Subcutaneous abdominal adipose tissue (tissue), 5 donors: ENCODE measurements at regions not wholly inside any gene's neighbourhood (a gene's known extent, or its start where the extent isn't known, plus 50 kb on each side); places are given as distances from the start of the nearest gene placed in this dataset.

Experiments
- H3K27ac ChIP-seq: one replicate; pipeline ENCODE4 v1.7.0; 2013; ENCODE audit warnings: low read depth, mild to moderate bottlenecking, inconsistent platforms, low read length, moderate library complexity
- H3K27me3 ChIP-seq, 5 donors: one replicate each; pipeline ENCODE4 v1.7.0; 2013; ENCODE audit warnings: low read length in 5 of 5, inconsistent platforms in 1 of 5; ENCODE audit not compliant: control insufficient read depth in 5 of 5, insufficient read depth in 4 of 5
- H3K36me3 ChIP-seq, 5 donors: one replicate each; pipeline ENCODE4 v1.7.0; 2013; ENCODE audit warnings: low read length in 5 of 5; ENCODE audit not compliant: control insufficient read depth in 5 of 5, insufficient read depth in 5 of 5
- H3K4me1 ChIP-seq, 5 donors: one replicate each; pipeline ENCODE4 v1.7.0; 2013; ENCODE audit warnings: low read length in 5 of 5, mild to moderate bottlenecking in 3 of 5, moderate library complexity in 1 of 5; ENCODE audit not compliant: control insufficient read depth in 5 of 5, insufficient read depth in 5 of 5
- H3K4me3 ChIP-seq, 5 donors: one replicate each; pipeline ENCODE4 v1.7.0; 2013; ENCODE audit warnings: low read length in 5 of 5, low read depth in 1 of 5
- H3K9ac ChIP-seq, 5 donors: one replicate each; pipeline ENCODE4 v1.7.0; 2013; ENCODE audit warnings: low read length in 5 of 5, mild to moderate bottlenecking in 4 of 5, moderate library complexity in 3 of 5
- H3K9me3 ChIP-seq, 5 donors: one replicate each; pipeline ENCODE4 v1.7.0; 2013; ENCODE audit warnings: low read length in 5 of 5; ENCODE audit not compliant: control insufficient read depth in 5 of 5
- donor health status: healthy.
- donor health status: healthy.
- donor health status: healthy.
- donor health status: healthy.
- donor health status: healthy.

GRCh38 chr4:54482529-54483200, 175.1 kb upstream of the KIT start:
- Histone ChIP-seq H3K27ac (no peak overlapping the region), H3K4me1 (no peaks in the 10 kb centered on the region), H3K9me3 (peaks cover 0 to 15% (median 7%) of the 10 kb centered on the region in 5 donors), H3K36me3 (no peaks in the 10 kb centered on the region), H3K27me3 (no peaks in the 10 kb centered on the region), H3K4me3 (no peak overlapping the region), H3K9ac (no peak overlapping the region)

GRCh38 chr4:54484383-54484782, 173.4 kb upstream of the KIT start:
- Histone ChIP-seq H3K9ac (no peak overlapping the region), H3K9me3 (peaks cover 0 to 10% (median 6%) of the 10 kb centered on the region in 5 donors), H3K4me3 (no peak overlapping the region), H3K36me3 (no peaks in the 10 kb centered on the region), H3K27ac (no peak overlapping the region), H3K4me1 (no peaks in the 10 kb centered on the region), H3K27me3 (no peaks in the 10 kb centered on the region)

DNA sequence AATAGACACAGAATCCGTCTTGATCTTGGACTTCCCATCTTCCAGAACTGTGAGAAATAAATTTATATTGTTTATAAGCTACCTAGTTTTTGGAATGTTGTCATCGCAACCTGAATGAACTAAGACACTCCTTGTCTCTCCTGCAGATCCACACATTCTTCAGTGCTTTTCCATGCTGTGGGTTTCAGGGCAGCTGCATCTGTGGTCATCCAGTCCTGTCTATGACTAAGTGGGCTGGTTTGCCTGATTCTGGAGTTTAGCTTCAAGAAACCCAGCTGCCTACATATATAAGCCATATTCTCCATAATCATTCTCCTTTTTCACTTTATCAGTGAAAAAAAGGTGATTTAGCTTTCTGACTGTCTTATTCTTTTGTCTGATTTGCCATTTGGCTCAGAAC, 170.3 kb upstream of the KIT start:
- H3K36me3 ChIP-seq, result no peaks in the 10 kb centered on the region
- H3K9me3 ChIP-seq, result no peaks in the 10 kb centered on the region
- H3K4me3 ChIP-seq, result no peak overlapping the region
- H3K9ac ChIP-seq, result no peak overlapping the region
- no peaks in the 10 kb centered on the region for H3K27me3 ChIP-seq
- no peak overlapping the region for H3K27ac ChIP-seq
- H3K4me1 ChIP-seq, result no peaks in the 10 kb centered on the region

DNA sequence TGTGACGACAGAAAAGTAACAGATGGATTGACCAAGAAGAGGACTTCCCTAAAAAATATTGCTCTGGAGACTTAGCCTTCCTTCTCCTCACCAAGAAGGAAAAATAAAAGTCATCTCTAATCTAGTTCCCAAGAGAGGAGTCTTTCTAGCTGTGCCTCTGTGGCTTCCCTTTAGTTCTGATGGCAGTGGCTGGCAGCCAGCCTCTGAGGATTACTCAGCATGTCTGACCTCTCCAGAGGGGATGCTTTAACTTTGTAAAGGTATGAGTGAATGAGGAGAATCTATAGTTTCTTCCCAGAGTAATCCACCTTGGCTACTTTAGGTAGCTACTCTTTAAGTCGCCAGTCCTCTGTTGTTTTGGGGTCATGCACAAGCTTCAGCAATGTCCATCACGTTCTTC, 163.9 kb upstream of the KIT start:
- no peaks in the 10 kb centered on the region for H3K27me3 ChIP-seq
- H3K36me3 ChIP-seq, result no peaks in the 10 kb centered on the region
- H3K27ac ChIP-seq, result no peak overlapping the region
- H3K9ac ChIP-seq, result no peak overlapping the region
- H3K4me1 ChIP-seq, result no peaks in the 10 kb centered on the region
- no peak overlapping the region for H3K4me3 ChIP-seq
- no peaks in the 10 kb centered on the region for H3K9me3 ChIP-seq

DNA sequence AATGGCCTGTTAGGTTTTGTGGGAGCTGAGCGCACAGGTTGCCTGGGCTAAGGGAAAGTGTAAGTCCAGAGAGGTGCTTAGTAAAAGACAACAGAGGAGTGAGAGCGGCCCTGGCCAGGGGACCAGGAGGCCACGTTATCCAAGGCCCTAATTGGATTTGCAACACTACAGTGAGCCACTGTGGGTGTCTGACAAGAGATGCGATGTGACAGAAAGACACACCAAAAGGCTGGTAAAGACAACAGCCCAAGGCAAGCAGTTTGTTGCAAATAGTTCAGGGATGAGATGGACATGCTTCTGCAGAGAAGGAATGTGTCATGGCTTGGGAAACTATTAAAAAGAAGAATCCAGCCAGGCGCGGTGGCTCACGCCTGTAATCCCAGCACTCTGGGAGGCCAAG, 162.7 kb upstream of the KIT start:
- no peak overlapping the region for H3K27ac ChIP-seq
- H3K9me3 ChIP-seq, result no peaks in the 10 kb centered on the region
- no peaks in the 10 kb centered on the region for H3K36me3 ChIP-seq
- no peak overlapping the region for H3K9ac ChIP-seq
- no peak overlapping the region for H3K4me3 ChIP-seq
- H3K27me3 ChIP-seq, result no peaks in the 10 kb centered on the region
- H3K4me1 ChIP-seq, result no peaks in the 10 kb centered on the region

DNA sequence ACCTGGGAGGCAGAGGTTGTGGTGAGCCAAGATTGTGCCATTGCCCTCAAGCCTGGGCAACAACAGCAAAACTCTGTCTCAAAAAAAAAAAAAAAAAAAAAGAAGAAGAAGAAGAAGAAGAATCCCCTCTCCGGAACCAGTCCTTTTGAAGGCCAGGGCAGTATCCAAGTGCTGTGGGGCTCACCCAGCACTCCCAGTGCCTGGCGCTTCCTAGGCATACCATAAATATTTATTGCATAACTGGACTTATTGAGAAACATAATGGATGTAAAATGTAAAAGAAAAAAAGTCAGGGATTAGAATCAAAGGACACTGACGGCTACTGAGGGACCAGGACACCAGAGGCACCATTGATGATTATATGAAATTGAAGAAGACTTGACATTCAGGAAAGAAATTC, 162.1 kb upstream of the KIT start:
- no peaks in the 10 kb centered on the region for H3K4me1 ChIP-seq
- H3K27me3 ChIP-seq, result no peaks in the 10 kb centered on the region
- no peaks in the 10 kb centered on the region for H3K36me3 ChIP-seq
- no peaks in the 10 kb centered on the region for H3K9me3 ChIP-seq
- no peak overlapping the region for H3K4me3 ChIP-seq
- no peak overlapping the region for H3K27ac ChIP-seq
- no peak overlapping the region for H3K9ac ChIP-seq

GRCh38 chr4:54496412-54496811, 161.3 kb upstream of the KIT start:
- Histone ChIP-seq H3K4me3 (no peak overlapping the region), H3K4me1 (no peaks in the 10 kb centered on the region), H3K9me3 (no peaks in the 10 kb centered on the region), H3K27ac (no peak overlapping the region), H3K27me3 (no peaks in the 10 kb centered on the region), H3K36me3 (no peaks in the 10 kb centered on the region), H3K9ac (no peak overlapping the region)

DNA sequence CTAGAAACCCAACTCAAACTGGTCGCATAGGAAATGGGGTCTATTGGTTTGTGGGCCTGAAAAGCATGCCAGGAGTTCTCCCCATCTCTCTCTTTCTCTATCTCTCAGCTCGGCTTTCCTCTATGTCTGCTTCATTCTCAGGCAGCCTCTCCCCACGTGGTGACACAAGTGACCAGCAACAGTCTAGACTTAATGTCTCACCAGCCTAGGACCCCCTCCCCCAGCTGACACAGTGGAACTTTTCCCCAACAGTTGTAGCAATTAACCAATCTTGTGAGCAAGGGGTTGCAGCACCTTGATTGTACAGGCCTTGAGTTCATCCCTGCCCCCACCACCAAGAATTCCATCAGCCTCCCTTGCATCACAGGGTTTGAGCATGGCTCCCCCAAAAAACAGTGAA, 159.8 kb upstream of the KIT start:
- Histone ChIP-seq H3K4me1 (no peaks in the 10 kb centered on the region), H3K9ac (no peak overlapping the region), H3K4me3 (no peak overlapping the region), H3K27ac (no peak overlapping the region), H3K27me3 (no peaks in the 10 kb centered on the region), H3K36me3 (no peaks in the 10 kb centered on the region), H3K9me3 (no peaks in the 10 kb centered on the region)

- Histone ChIP-seq H3K4me1 (no peaks in the 10 kb centered on the region), H3K9me3 (no peaks in the 10 kb centered on the region), H3K4me3 (no peak overlapping the region), H3K9ac (no peak overlapping the region), H3K27ac (no peak overlapping the region), H3K27me3 (no peaks in the 10 kb centered on the region), H3K36me3 (no peaks in the 10 kb centered on the region)
Observed at GRCh38 chr4:54498661-54499111, 159.1 kb upstream of the KIT start.

GRCh38 chr4:54499308-54500074, 158.3 kb upstream of the KIT start:
- Histone ChIP-seq H3K27ac (no peak overlapping the region), H3K9ac (no peak overlapping the region), H3K27me3 (no peaks in the 10 kb centered on the region), H3K4me3 (no peak overlapping the region), H3K9me3 (no peaks in the 10 kb centered on the region), H3K4me1 (no peaks in the 10 kb centered on the region), H3K36me3 (no peaks in the 10 kb centered on the region)
